ENCODE measurements at regions not wholly inside any gene's neighbourhood (a gene's known extent, or its start where the extent isn't known, plus 50 kb on each side); places are given as distances from the start of the nearest gene placed in this dataset.

GRCh38 chr20:52446421-52447224 is 255.0 kb upstream of the ZFP64 start:
- TF ChIP-seq, protein P1, sequence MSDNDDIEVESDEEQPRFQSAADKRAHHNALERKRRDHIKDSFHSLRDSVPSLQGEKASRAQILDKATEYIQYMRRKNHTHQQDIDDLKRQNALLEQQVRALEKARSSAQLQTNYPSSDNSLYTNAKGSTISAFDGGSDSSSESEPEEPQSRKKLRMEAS (IDR thresholded peaks at IDR 0.05), result no peak
- no peak for TF ChIP-seq USF1 (IDR thresholded peaks at IDR 0.05)
- TF ChIP-seq RAD21 (IDR thresholded peaks at IDR 0.05; ENCODE audit: low read depth), result no peak
- TF ChIP-seq TEAD4 (IDR thresholded peaks at IDR 0.05), result no peak
- TF ChIP-seq FOXM1 (IDR thresholded peaks at IDR 0.05; ENCODE audit: borderline replicate concordance, low read depth), result no peak
- TF ChIP-seq YY1 (IDR thresholded peaks at IDR 0.05; ENCODE audit: low read depth), result no peak
- no peak for TF ChIP-seq TAF1 (IDR thresholded peaks at IDR 0.05; ENCODE audit: low read depth)
- no peak for TF ChIP-seq ZBTB7A (IDR thresholded peaks at IDR 0.05; ENCODE audit: low read depth)
- TF ChIP-seq CREB1 (IDR thresholded peaks at IDR 0.05; ENCODE audit: low read depth), result no peak
- no peak for TF ChIP-seq EP300 (IDR thresholded peaks at IDR 0.05; ENCODE audit: borderline replicate concordance)
- no peak for TF ChIP-seq EGR1 (IDR thresholded peaks at IDR 0.05)
- no peak for TF ChIP-seq TCF12 (IDR thresholded peaks at IDR 0.05; ENCODE audit: low read depth)
- TF ChIP-seq, protein P2, sequence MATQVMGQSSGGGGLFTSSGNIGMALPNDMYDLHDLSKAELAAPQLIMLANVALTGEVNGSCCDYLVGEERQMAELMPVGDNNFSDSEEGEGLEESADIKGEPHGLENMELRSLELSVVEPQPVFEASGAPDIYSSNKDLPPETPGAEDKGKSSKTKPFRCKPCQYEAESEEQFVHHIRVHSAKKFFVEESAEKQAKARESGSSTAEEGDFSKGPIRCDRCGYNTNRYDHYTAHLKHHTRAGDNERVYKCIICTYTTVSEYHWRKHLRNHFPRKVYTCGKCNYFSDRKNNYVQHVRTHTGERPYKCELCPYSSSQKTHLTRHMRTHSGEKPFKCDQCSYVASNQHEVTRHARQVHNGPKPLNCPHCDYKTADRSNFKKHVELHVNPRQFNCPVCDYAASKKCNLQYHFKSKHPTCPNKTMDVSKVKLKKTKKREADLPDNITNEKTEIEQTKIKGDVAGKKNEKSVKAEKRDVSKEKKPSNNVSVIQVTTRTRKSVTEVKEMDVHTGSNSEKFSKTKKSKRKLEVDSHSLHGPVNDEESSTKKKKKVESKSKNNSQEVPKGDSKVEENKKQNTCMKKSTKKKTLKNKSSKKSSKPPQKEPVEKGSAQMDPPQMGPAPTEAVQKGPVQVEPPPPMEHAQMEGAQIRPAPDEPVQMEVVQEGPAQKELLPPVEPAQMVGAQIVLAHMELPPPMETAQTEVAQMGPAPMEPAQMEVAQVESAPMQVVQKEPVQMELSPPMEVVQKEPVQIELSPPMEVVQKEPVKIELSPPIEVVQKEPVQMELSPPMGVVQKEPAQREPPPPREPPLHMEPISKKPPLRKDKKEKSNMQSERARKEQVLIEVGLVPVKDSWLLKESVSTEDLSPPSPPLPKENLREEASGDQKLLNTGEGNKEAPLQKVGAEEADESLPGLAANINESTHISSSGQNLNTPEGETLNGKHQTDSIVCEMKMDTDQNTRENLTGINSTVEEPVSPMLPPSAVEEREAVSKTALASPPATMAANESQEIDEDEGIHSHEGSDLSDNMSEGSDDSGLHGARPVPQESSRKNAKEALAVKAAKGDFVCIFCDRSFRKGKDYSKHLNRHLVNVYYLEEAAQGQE (IDR thresholded peaks at IDR 0.05; ENCODE audit: low read depth), result no peak
- TF ChIP-seq CEBPB (IDR thresholded peaks at IDR 0.05), result no peak
- no peak for TF ChIP-seq NFIC (IDR thresholded peaks at IDR 0.05)

- TF ChIP-seq RAD21 (IDR thresholded peaks at IDR 0.05; ENCODE audit: low read depth), result no peak
- TF ChIP-seq, protein P2 (IDR thresholded peaks at IDR 0.05; ENCODE audit: low read depth), result no peak
- TF ChIP-seq TAF1 (IDR thresholded peaks at IDR 0.05; ENCODE audit: low read depth), result no peak
- TF ChIP-seq USF1 (IDR thresholded peaks at IDR 0.05), result no peak
- no peak for TF ChIP-seq ZBTB7A (IDR thresholded peaks at IDR 0.05; ENCODE audit: low read depth)
- no peak for TF ChIP-seq YY1 (IDR thresholded peaks at IDR 0.05; ENCODE audit: low read depth)
- no peak for TF ChIP-seq NFIC (IDR thresholded peaks at IDR 0.05)
- no peak for TF ChIP-seq TEAD4 (IDR thresholded peaks at IDR 0.05)
- TF ChIP-seq, protein P1 (IDR thresholded peaks at IDR 0.05), result no peak
- TF ChIP-seq TCF12 (IDR thresholded peaks at IDR 0.05; ENCODE audit: low read depth), result no peak
- no peak for TF ChIP-seq EP300 (IDR thresholded peaks at IDR 0.05; ENCODE audit: borderline replicate concordance)
- no peak for TF ChIP-seq CREB1 (IDR thresholded peaks at IDR 0.05; ENCODE audit: low read depth)
- TF ChIP-seq FOXM1 (IDR thresholded peaks at IDR 0.05; ENCODE audit: borderline replicate concordance, low read depth), result no peak
- TF ChIP-seq CEBPB (IDR thresholded peaks at IDR 0.05), result no peak
- no peak for TF ChIP-seq EGR1 (IDR thresholded peaks at IDR 0.05)
Observed at GRCh38 chr20:52444455-52444854, 252.9 kb upstream of the ZFP64 start.

DNA sequence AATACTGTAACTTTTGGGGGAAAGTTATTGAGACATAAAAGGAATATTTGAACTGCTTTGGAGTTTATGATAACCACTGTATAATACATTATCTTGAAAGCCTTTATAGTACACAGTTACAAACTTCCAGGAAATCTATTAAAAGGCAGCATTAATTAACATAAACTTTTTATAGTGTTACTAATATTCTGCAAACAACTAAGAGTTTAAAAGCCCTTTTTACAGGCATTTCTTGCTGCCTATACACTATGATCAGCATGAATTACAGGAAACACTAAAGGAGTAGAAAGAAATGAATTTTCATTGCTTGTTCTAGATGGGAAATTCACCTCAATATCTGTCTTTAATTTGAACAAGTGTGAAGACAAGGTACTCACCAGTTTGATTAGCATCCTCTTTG is 252.3 kb upstream of the ZFP64 start:
- TF ChIP-seq USF1 (IDR thresholded peaks at IDR 0.05), result no peak
- no peak for TF ChIP-seq EGR1 (IDR thresholded peaks at IDR 0.05)
- no peak for TF ChIP-seq TCF12 (IDR thresholded peaks at IDR 0.05; ENCODE audit: low read depth)
- no peak for TF ChIP-seq CEBPB (IDR thresholded peaks at IDR 0.05)
- no peak for TF ChIP-seq TAF1 (IDR thresholded peaks at IDR 0.05; ENCODE audit: low read depth)
- no peak for TF ChIP-seq TEAD4 (IDR thresholded peaks at IDR 0.05)
- TF ChIP-seq YY1 (IDR thresholded peaks at IDR 0.05; ENCODE audit: low read depth), result no peak
- TF ChIP-seq ZBTB7A (IDR thresholded peaks at IDR 0.05; ENCODE audit: low read depth), result no peak
- no peak for TF ChIP-seq NFIC (IDR thresholded peaks at IDR 0.05)
- TF ChIP-seq RAD21 (IDR thresholded peaks at IDR 0.05; ENCODE audit: low read depth), result no peak
- no peak for TF ChIP-seq EP300 (IDR thresholded peaks at IDR 0.05; ENCODE audit: borderline replicate concordance)
- no peak for TF ChIP-seq FOXM1 (IDR thresholded peaks at IDR 0.05; ENCODE audit: borderline replicate concordance, low read depth)
- TF ChIP-seq CREB1 (IDR thresholded peaks at IDR 0.05; ENCODE audit: low read depth), result no peak
- TF ChIP-seq, protein P2 (IDR thresholded peaks at IDR 0.05; ENCODE audit: low read depth), result no peak
